ENCODE measurements at regions not wholly inside any gene's neighbourhood (a gene's known extent, or its start where the extent isn't known, plus 50 kb on each side); places are given as distances from the start of the nearest gene placed in this dataset.

- peaks cover 23% of the 10 kb centered on the region; the same call in 1 of the 2 replicates for H3K27me3 ChIP-seq
- no peak for DNase-seq
- no peak overlapping the region for H3K4me3 ChIP-seq
- no peaks in the 10 kb centered on the region for H3K36me3 ChIP-seq
- H3K9me3 ChIP-seq: no peaks in the 10 kb centered on the region
Measured at GRCh38 chr1:112342558-112342957, 53.5 kb upstream of the CTTNBP2NL start.

DNA sequence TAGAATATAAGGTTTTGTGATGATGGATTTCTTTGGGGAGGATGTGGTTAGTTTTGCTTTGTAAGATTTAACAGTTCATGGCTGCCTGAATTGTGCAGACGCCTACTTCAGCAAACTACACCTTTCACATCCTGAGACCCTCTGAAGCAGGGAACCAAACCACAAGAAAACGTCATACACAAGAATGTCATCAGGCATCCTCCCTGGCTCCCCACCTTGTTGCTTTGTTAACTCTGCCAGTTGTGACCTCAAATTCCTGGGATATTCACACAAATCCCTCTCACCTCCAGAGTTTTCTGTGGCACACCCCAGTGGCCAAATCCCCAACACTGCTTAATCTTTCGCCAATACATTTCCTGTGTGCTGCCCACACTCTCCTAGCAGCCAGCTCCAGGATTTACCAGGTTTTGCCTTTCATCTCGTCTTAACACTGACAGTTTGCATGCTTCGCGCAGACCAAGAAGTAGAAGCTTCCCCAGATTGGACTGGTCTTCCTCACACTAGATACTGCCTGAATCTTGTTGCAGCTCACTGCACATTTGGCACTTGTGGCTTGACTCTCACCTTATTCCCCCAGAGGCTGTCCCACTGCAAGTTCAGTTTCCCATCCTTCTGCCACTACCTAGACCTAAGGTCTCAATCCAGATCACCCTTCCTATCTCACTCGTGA lies 51.1 kb upstream of the CTTNBP2NL start:
- peaks cover 3% of the 10 kb centered on the region; the same call in 1 of the 2 replicates for H3K9me3 ChIP-seq
- H3K36me3 ChIP-seq: no peaks in the 10 kb centered on the region
- H3K4me3 ChIP-seq: no peak overlapping the region
- H3K27me3 ChIP-seq: peaks cover 23% of the 10 kb centered on the region
- DNase-seq: no peak

Data from MG63 (cell line).